ENCODE measurements at regions not wholly inside any gene's neighbourhood (a gene's known extent, or its start where the extent isn't known, plus 50 kb on each side); places are given as distances from the start of the nearest gene placed in this dataset.

- TF ChIP-seq, protein P1, sequence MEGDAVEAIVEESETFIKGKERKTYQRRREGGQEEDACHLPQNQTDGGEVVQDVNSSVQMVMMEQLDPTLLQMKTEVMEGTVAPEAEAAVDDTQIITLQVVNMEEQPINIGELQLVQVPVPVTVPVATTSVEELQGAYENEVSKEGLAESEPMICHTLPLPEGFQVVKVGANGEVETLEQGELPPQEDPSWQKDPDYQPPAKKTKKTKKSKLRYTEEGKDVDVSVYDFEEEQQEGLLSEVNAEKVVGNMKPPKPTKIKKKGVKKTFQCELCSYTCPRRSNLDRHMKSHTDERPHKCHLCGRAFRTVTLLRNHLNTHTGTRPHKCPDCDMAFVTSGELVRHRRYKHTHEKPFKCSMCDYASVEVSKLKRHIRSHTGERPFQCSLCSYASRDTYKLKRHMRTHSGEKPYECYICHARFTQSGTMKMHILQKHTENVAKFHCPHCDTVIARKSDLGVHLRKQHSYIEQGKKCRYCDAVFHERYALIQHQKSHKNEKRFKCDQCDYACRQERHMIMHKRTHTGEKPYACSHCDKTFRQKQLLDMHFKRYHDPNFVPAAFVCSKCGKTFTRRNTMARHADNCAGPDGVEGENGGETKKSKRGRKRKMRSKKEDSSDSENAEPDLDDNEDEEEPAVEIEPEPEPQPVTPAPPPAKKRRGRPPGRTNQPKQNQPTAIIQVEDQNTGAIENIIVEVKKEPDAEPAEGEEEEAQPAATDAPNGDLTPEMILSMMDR (IDR thresholded peaks at IDR 0.05; ENCODE audit: control insufficient read depth, insufficient read depth, low read depth, low read length, missing control alignments): no peak
- no peak overlapping the region for H3K4me3 ChIP-seq (ENCODE audit: control insufficient read depth, low read depth, low read length)
- DNase-seq (ENCODE audit: low read depth): no peak
These were observed 157.6 kb upstream of the CCDC68 start for GRCh38 chr18:55116863-55117262.

DNA sequence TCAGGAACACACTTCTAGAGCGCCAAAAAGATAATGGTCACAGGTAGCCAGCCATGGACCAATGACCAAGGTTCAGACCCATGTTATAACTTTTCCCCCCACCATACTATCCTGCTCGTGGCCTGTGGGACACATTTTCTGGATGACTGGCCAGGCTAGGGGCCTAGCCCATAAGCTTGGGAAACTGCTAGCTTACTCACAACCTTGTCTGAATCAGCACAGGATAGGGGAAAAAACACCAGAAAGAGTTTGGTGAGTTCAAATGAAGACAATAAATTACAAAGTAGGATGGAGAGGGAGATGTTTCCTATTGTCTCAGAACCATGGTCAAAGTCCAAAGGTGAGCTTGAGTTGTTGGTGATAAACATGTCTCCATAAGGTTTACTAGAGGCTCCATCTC is 156.3 kb upstream of the CCDC68 start:
- TF ChIP-seq, protein P1 (IDR thresholded peaks at IDR 0.05; ENCODE audit: control insufficient read depth, insufficient read depth, low read depth, low read length, missing control alignments): no peak
- no peak for DNase-seq (ENCODE audit: low read depth)
- no peak overlapping the region for H3K4me3 ChIP-seq (ENCODE audit: control insufficient read depth, low read depth, low read length)

DNA sequence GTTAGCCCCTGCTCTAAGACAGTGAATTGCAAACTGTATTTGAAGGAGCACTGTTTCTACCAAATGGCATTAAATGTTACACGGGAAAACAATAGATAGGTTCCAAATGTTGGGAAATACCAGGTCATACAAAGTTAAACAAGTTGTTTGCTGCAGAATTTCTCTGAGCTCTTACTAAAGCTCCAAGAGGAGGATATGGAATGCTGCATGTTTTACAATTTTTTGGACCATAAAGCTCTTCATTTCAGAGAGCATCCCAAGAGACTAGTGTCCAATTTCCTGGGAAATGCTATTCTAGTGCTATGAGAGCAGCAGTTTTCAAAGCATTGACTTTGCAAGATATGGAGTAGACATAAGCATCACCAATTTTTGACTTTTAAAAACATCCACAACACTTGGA is 155.6 kb upstream of the CCDC68 start:
- DNase-seq (ENCODE audit: low read depth): no peak
- TF ChIP-seq, protein P1 (IDR thresholded peaks at IDR 0.05; ENCODE audit: control insufficient read depth, insufficient read depth, low read depth, low read length, missing control alignments): no peak
- no peak overlapping the region for H3K4me3 ChIP-seq (ENCODE audit: control insufficient read depth, low read depth, low read length)

DNA sequence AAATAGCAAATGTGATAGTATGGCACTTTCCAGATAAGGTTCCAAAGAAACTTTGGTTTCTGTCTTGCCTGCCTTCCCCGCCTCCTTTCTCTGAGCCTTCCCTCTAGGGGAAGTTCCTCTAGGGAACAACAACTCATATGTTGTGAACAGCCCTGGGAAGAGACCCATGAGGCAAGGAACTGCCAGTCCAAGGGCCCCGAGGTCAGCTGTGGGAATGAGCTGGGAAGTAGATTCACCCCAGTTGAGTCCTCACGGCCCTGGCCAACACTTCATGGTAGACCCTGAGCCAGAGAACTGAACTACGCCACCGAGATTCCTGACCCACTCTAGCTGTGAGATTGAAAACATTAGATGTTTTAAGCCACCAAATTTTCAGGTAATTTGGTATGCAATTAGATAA is 154.5 kb upstream of the CCDC68 start:
- H3K4me3 ChIP-seq (ENCODE audit: control insufficient read depth, low read depth, low read length): no peak overlapping the region
- TF ChIP-seq, protein P1 (IDR thresholded peaks at IDR 0.05; ENCODE audit: control insufficient read depth, insufficient read depth, low read depth, low read length, missing control alignments): no peak
- DNase-seq (ENCODE audit: low read depth): no peak

GRCh38 chr18:55111271-55111670 is 152.0 kb upstream of the CCDC68 start:
- no peak overlapping the region for H3K4me3 ChIP-seq (ENCODE audit: control insufficient read depth, low read depth, low read length)
- TF ChIP-seq, protein P1 (IDR thresholded peaks at IDR 0.05; ENCODE audit: control insufficient read depth, insufficient read depth, low read depth, low read length, missing control alignments): no peak
- no peak for DNase-seq (ENCODE audit: low read depth)

DNA sequence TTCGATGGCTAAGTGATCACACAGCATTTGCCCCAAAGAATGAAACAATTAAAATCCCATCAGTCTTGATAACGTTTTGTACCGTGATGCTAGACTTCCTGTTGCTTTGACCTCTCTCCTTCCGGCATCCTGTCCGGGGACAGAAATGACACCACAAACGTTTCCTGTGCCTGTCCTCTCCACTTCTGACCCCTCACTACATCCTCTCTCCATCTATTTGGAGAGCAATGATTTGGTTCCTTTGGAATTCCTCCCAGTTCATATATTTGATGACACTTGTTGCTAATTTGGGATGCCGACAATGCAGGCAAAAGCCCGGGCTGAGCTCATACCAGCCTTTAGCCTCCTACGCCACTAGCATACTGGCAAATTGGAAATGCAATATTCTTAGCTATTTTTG is 151.2 kb upstream of the CCDC68 start:
- no peak for DNase-seq (ENCODE audit: low read depth)
- no peak overlapping the region for H3K4me3 ChIP-seq (ENCODE audit: control insufficient read depth, low read depth, low read length)
- TF ChIP-seq, protein P1 (IDR thresholded peaks at IDR 0.05; ENCODE audit: control insufficient read depth, insufficient read depth, low read depth, low read length, missing control alignments): no peak

DNA sequence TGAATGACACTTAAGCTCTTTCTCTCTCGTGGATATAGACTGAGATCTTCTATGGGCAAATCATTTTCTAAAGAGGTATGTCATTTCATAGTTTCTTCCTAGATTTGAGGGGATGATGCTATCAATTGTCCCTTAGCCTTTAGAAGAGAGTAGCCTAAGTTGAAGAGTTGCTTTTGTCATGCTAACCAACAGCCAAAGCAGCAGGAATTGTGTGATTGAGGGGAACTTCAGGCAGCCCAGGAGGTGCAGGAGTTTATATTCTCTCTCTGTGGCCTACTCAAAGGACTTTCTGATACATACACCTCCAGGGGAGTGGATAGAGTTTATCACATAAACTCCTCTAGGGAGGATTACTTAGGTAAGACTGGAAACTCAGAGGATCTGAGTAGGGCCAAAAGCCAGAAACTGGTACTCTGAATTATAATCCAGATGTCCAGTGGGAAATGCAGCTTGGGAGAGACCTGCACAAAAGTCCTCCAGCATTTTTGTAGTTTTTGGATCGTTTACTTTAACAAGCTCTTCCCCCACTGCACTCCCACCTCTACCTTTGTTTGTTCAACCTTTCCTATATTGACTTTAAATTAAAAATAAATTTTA is 150.7 kb upstream of the CCDC68 start:
- TF ChIP-seq, protein P1 (IDR thresholded peaks at IDR 0.05; ENCODE audit: control insufficient read depth, insufficient read depth, low read depth, low read length, missing control alignments): no peak
- no peak for DNase-seq (ENCODE audit: low read depth)
- no peak overlapping the region for H3K4me3 ChIP-seq (ENCODE audit: control insufficient read depth, low read depth, low read length)

Data from AG09309 (cell line).